Breast epithelium (tissue), 4 donors: ENCODE measurements at regions not wholly inside any gene's neighbourhood (a gene's known extent, or its start where the extent isn't known, plus 50 kb on each side); places are given as distances from the start of the nearest gene placed in this dataset.
A peak's percentile ranks its signal among the peaks of the same experiment; 100 is the strongest.

ENCODE experiments used
- DNase-seq, 2 donors: peaks; one replicate each; pipeline ENCODE4 v3.0.0-alpha.2; 2019; ENCODE audit warnings: low spot score in 2 of 2
- H3K27ac ChIP-seq, 2 donors: fragments of 200-600 bp; sonication (generic) in 1 of 2; one replicate each; pipeline ENCODE4 v1.5.1; 2016 to 2019; ENCODE audit warnings: mild to moderate bottlenecking in 1 of 2
- H3K27me3 ChIP-seq, 2 donors: fragments of 200-600 bp; sonication (generic) in 1 of 2; one replicate each; pipeline versions ENCODE4 v1.5.1 to v1.6.0; 2017 to 2019; ENCODE audit warnings: control low read depth in 1 of 2, mild to moderate bottlenecking in 1 of 2
- H3K36me3 ChIP-seq: fragments of 200-600 bp; one replicate; pipeline ENCODE4 v1.5.1; 2019
- H3K4me1 ChIP-seq, 2 donors: fragments of 200-600 bp; sonication (generic); one replicate each; pipeline ENCODE4 v1.5.1; 2016 to 2019; ENCODE audit warnings: control low read depth in 1 of 2
- H3K4me3 ChIP-seq, 3 donors: fragments of 200-600 bp; sonication (generic); 1 replicate in 2 of 3; 2 replicates in 1 of 3; pipeline ENCODE4 v1.5.1; 2016 to 2019; ENCODE audit warnings: mild to moderate bottlenecking in 3 of 3, moderate library complexity in 2 of 3
- H3K9me3 ChIP-seq, 2 donors: fragments of 200-600 bp; sonication (generic) in 1 of 2; one replicate each; pipeline ENCODE4 v1.5.1; 2016 to 2019; ENCODE audit warnings: control low read depth in 1 of 2
- CTCF ChIP-seq, 3 donors: fragments of 450-650 bp; IDR thresholded peaks; one replicate each; pipeline ENCODE4 v1.5.1; 2016 to 2017; ENCODE audit warnings: antibody characterized with exemption in 3 of 3, mild to moderate bottlenecking in 3 of 3, moderate library complexity in 3 of 3
- POLR2A ChIP-seq: fragments of 450-650 bp; IDR thresholded peaks from one replicate; pipeline ENCODE4 v1.6.1; 2016; ENCODE audit warnings: antibody characterized with exemption, mild to moderate bottlenecking, moderate library complexity
- POLR2AphosphoS5 ChIP-seq, 3 donors: sonication (generic); formaldehyde crosslinking; IDR thresholded peaks; one replicate each; pipeline ENCODE4 v1.6.1; 2017; ENCODE audit warnings: antibody characterized with exemption in 3 of 3
- intact Hi-C: fragments of 100-400 bp; cut with DNase I; formaldehyde crosslinking; loops from one replicate; pipeline ENCODE4 v1.15.1; 2023; ENCODE audit warnings: low total_unique reads

GRCh38 chr11:133787379-133788141 lies 57.8 kb downstream of the SPATA19 start:
- TF ChIP-seq POLR2AphosphoS5 (IDR thresholded peaks at IDR 0.05) (no peak), CTCF (IDR thresholded peaks at IDR 0.05) (no peak), POLR2A (no peak)
- no peaks in the 10 kb centered on the region for H3K36me3 ChIP-seq

GRCh38 chr11:133785795-133786340 lies 59.4 kb downstream of the SPATA19 start:
- intact Hi-C loops, result loop anchor here (10.0 kb wide), 1 partner anchor 381 kb away; no protein-coding TSS in a partner anchor
- no peak for TF ChIP-seq POLR2A
- no peak for TF ChIP-seq CTCF (IDR thresholded peaks at IDR 0.05)
- TF ChIP-seq POLR2AphosphoS5 (IDR thresholded peaks at IDR 0.05), result no peak
- DNase-seq, result no peak
- H3K36me3 ChIP-seq, result no peaks in the 10 kb centered on the region
- H3K4me3 ChIP-seq, result no peak overlapping the region
- no peak overlapping the region for H3K27ac ChIP-seq
- H3K4me1 ChIP-seq, result no peaks in the 10 kb centered on the region
- H3K9me3 ChIP-seq, result no peaks in the 10 kb centered on the region
- H3K27me3 ChIP-seq, result peaks cover 0 to 29% of the 10 kb centered on the region in 2 donors

More at GRCh38 chr11:133787379-133788141, 57.8 kb downstream of the SPATA19 start:
- no peaks in the 10 kb centered on the region for H3K9me3 ChIP-seq
- H3K27me3 ChIP-seq, result peaks cover 0 to 32% of the 10 kb centered on the region in 2 donors
- H3K4me1 ChIP-seq, result no peaks in the 10 kb centered on the region
- no peak overlapping the region for H3K27ac ChIP-seq
- DNase-seq, result no peak
- H3K4me3 ChIP-seq, result peak overlapping the region; percentile 16 to 39 (median 18)
- intact Hi-C loops, result loop anchor here (10.0 kb wide), 1 partner anchor 383 kb away; no protein-coding TSS in a partner anchor

GRCh38 chr11:133784359-133784758 lies 61.0 kb downstream of the SPATA19 start:
- H3K4me1 ChIP-seq, result no peaks in the 10 kb centered on the region
- intact Hi-C loops, result loop anchor here (10.0 kb wide), 1 partner anchor 380 kb away; no protein-coding TSS in a partner anchor
- TF ChIP-seq CTCF (IDR thresholded peaks at IDR 0.05) (no peak), POLR2AphosphoS5 (IDR thresholded peaks at IDR 0.05) (no peak), POLR2A (no peak)
- H3K4me3 ChIP-seq, result no peak overlapping the region
- no peak for DNase-seq
- H3K27me3 ChIP-seq, result peaks cover 0 to 23% of the 10 kb centered on the region in 2 donors
- no peak overlapping the region for H3K27ac ChIP-seq
- H3K36me3 ChIP-seq, result no peaks in the 10 kb centered on the region
- no peaks in the 10 kb centered on the region for H3K9me3 ChIP-seq

GRCh38 chr11:133782116-133782725 lies 63.1 kb downstream of the SPATA19 start:
- H3K9me3 ChIP-seq, result no peaks in the 10 kb centered on the region
- H3K36me3 ChIP-seq, result no peaks in the 10 kb centered on the region
- intact Hi-C loops, result loop anchor here (10.0 kb wide), 1 partner anchor 377 kb away; no protein-coding TSS in a partner anchor
- no peaks in the 10 kb centered on the region for H3K4me1 ChIP-seq
- no peak overlapping the region for H3K27ac ChIP-seq
- no peak overlapping the region for H3K4me3 ChIP-seq
- peaks cover 0 to 9% of the 10 kb centered on the region in 2 donors for H3K27me3 ChIP-seq
- DNase-seq, result no peak
- TF ChIP-seq CTCF (IDR thresholded peaks at IDR 0.05) (no peak), POLR2AphosphoS5 (IDR thresholded peaks at IDR 0.05) (no peak), POLR2A (no peak)

- no peak for DNase-seq
- TF ChIP-seq CTCF (IDR thresholded peaks at IDR 0.05) (no peak), POLR2AphosphoS5 (IDR thresholded peaks at IDR 0.05) (no peak)
- no peaks in the 10 kb centered on the region for H3K36me3 ChIP-seq
- no peak overlapping the region for H3K4me3 ChIP-seq
- H3K9me3 ChIP-seq, result peaks cover 4 to 6% of the 10 kb centered on the region in 2 donors
- no peak overlapping the region for H3K27ac ChIP-seq
- H3K27me3 ChIP-seq, result peaks cover 0 to 4% of the 10 kb centered on the region in 2 donors
- intact Hi-C loops, result no loop called here
- H3K4me1 ChIP-seq, result no peaks in the 10 kb centered on the region
Measured at GRCh38 chr11:133778161-133778560, 67.2 kb downstream of the SPATA19 start.
